ENCODE measurements at regions not wholly inside any gene's neighbourhood (a gene's known extent, or its start where the extent isn't known, plus 50 kb on each side); places are given as distances from the start of the nearest gene placed in this dataset.

- in situ Hi-C loops (cut with MboI; ENCODE audit: low sequenced_read_pairs) (no loop called here), intact Hi-C loops (cut with micrococcal nuclease) (no loop called here), dilution Hi-C loops (cut with HindIII; ENCODE audit: low sequenced_read_pairs, unreplicated experiment) (no loop called here)
- Histone ChIP-seq H3K18ac (ENCODE audit: low read depth, low read length) (no peak overlapping the region), H3K27ac (ENCODE audit: insufficient read depth, low read length) (no peak overlapping the region), H2BK15ac (ENCODE audit: low read depth, low read length) (no peak overlapping the region), H2AK5ac (ENCODE audit: low read depth, low read length) (no peak overlapping the region), H3K23ac (ENCODE audit: low read depth, low read length) (no peak overlapping the region), H3K9me3 (ENCODE audit: control insufficient read depth, insufficient read depth, low read length) (0 out of 2 replicates have a peak, but pooled peaks cover 2% of the 10 kb centered on the region), H2BK120ac (ENCODE audit: low read depth, low read length) (no peak overlapping the region), H3K4me3 (ENCODE audit: insufficient read depth, low read depth, low read length) (no peak overlapping the region), H4K91ac (ENCODE audit: insufficient read depth, low read depth, low read length) (no peak overlapping the region), H3K9ac (ENCODE audit: low read depth, low read length) (no peak overlapping the region), H3K4me2 (ENCODE audit: low read depth, low read length) (no peak overlapping the region), H4K5ac (ENCODE audit: low read depth, low read length) (no peak overlapping the region), H2AK9ac (replicated peaks; ENCODE audit: low read depth, low read length, poor library complexity) (no peak overlapping the region), H3K36me3 (ENCODE audit: control insufficient read depth, insufficient read depth, low read length) (no peaks in the 10 kb centered on the region), H3K14ac (replicated peaks; ENCODE audit: low read depth, low read length) (no peak overlapping the region), H4K8ac (ENCODE audit: low read depth in 2 of 2, low read length in 2 of 2) (no peak overlapping the region), H3K27me3 (ENCODE audit: control insufficient read depth, insufficient read depth, low read length) (no peaks in the 10 kb centered on the region), H4K20me1 (ENCODE audit: insufficient read depth, low read length) (no peaks in the 10 kb centered on the region), H3K79me1 (ENCODE audit: low read depth in 1 of 2, low read length in 2 of 2) (no peaks in the 10 kb centered on the region), H2BK5ac (ENCODE audit: low read depth, low read length, poor library complexity, severe bottlenecking) (no peak overlapping the region), H3K9me1 (ENCODE audit: insufficient read depth, low read length) (no peaks in the 10 kb centered on the region), H3K56ac (ENCODE audit: extremely low read depth, insufficient read depth, low read length) (no peak overlapping the region), H3K4me1 (ENCODE audit: control insufficient read depth, insufficient read depth, low read length) (no peaks in the 10 kb centered on the region), H2BK20ac (ENCODE audit: low read depth, low read length) (no peak overlapping the region), H2AFZ (replicated peaks; ENCODE audit: low read length, poor library complexity) (no peak overlapping the region), H3K4ac (ENCODE audit: low read depth, low read length) (no peak overlapping the region)
- CTCF ChIA-PET, result no interaction called here
- no CpG with 5 or more reads among the region's 3 CpGs for WGBS, 2 experiments (ENCODE audit: extremely low coverage in 2 of 2, insufficient read length in 1 of 2)
- BruUV-seq (replicated peaks), result no TSS peak
- no peak for DNase-seq
- no peak for ATAC-seq (ENCODE audit: low read depth)
- no peak for TF ChIP-seq SMC3 (IDR thresholded peaks at IDR 0.05; ENCODE audit: low read depth, low read length)
- TF ChIP-seq MXI1 (IDR thresholded peaks at IDR 0.05; ENCODE audit: borderline replicate concordance, low read depth, low read length), result no peak
- no peak for TF ChIP-seq RFX5 (IDR thresholded peaks at IDR 0.05; ENCODE audit: low read depth, low read length)
- TF ChIP-seq MAZ (IDR thresholded peaks at IDR 0.05; ENCODE audit: borderline replicate concordance, low read depth, low read length), result no peak
- no peak for TF ChIP-seq NFE2L2 (IDR thresholded peaks at IDR 0.05; ENCODE audit: low read depth, low read length)
- no peak for TF ChIP-seq CTCF (conservative IDR thresholded peaks at IDR 0.05; ENCODE audit: low read depth, low read length)
- TF ChIP-seq CEBPB (IDR thresholded peaks at IDR 0.05; ENCODE audit: low read depth, low read length), result no peak
- TF ChIP-seq FOS (IDR thresholded peaks at IDR 0.05; ENCODE audit: low read depth, low read length), result no peak
- no peak for TF ChIP-seq RCOR1 (IDR thresholded peaks at IDR 0.05; ENCODE audit: insufficient replicate concordance, low read length)
- no peak for TF ChIP-seq MAFK (IDR thresholded peaks at IDR 0.05; ENCODE audit: low read depth, low read length)
- TF ChIP-seq BHLHE40 (IDR thresholded peaks at IDR 0.05; ENCODE audit: low read depth, low read length), result no peak
- no peak for TF ChIP-seq CHD1 (IDR thresholded peaks at IDR 0.05; ENCODE audit: low read depth, low read length)
- TF ChIP-seq RAD21 (IDR thresholded peaks at IDR 0.05; ENCODE audit: low read length), result no peak
- no peak for TF ChIP-seq ELK1 (IDR thresholded peaks at IDR 0.05; ENCODE audit: borderline replicate concordance, low read depth, low read length)
- TF ChIP-seq POLR2A (IDR thresholded peaks at IDR 0.05; ENCODE audit: low read depth, low read length), result no peak
- TF ChIP-seq, protein P1, sequence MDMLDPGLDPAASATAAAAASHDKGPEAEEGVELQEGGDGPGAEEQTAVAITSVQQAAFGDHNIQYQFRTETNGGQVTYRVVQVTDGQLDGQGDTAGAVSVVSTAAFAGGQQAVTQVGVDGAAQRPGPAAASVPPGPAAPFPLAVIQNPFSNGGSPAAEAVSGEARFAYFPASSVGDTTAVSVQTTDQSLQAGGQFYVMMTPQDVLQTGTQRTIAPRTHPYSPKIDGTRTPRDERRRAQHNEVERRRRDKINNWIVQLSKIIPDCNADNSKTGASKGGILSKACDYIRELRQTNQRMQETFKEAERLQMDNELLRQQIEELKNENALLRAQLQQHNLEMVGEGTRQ (IDR thresholded peaks at IDR 0.05; ENCODE audit: low read depth, low read length), result no peak
- POLR2A ChIA-PET (ENCODE audit: unreplicated experiment), result no interaction called here
These were observed 581.1 kb downstream of the ZNF385D start for GRCh38 chr3:21169948-21170347.
